Middle frontal gyrus (tissue), 1 donor: ENCODE measurements at regions not wholly inside any gene's neighbourhood (a gene's known extent, or its start where the extent isn't known, plus 50 kb on each side); places are given as distances from the start of the nearest gene placed in this dataset.

Experiments
- DNase-seq: peaks from one replicate; pipeline ENCODE4 v3.0.0-alpha.2; 2015; ENCODE audit warnings: low spot score; ENCODE audit errors: extremely low spot score

DNA sequence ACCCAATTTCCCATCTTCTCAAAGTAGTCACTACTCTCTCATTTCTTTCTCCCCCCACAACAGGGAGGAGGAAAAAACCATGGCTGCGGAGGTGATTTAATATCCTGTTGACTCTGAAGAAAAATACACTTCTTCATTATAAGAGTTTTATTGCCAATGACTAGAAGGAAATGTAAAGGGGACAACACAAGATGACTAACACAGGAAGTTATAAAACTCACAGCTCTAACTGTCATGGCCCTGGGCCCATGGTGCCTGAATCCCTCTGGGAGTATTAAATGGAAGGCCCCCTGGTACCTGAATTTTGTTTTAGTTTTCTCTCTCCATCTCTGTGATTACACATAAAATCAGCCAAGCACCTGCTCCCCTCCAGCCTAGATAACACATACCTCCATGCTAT is 352.8 kb upstream of the FAT3 start:
- no peak for DNase-seq

DNA sequence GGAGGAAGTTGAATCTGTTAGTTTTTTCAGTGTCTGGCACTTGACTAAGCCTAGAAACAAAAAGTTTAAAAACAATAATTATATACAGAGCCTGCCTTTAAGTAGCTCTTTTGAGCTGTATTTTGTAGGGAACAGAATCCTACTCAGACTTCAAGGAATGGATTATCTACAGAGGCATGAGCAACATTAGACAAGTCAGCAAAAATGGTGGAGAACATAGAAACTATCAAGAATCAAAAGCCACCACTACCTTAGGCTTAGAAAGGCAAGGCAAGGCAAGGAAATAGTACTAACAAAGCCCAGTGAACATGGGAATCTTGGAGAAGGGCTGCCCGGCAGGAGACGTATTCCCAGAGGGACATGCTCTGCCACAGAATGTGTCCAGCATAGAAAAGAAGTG is 353.6 kb upstream of the FAT3 start:
- DNase-seq: no peak

GRCh38 chr11:91869686-91870085 is 354.9 kb upstream of the FAT3 start:
- DNase-seq: no peak

- no peak for DNase-seq
Measured at GRCh38 chr11:91866642-91867041, 358.0 kb upstream of the FAT3 start.

DNA sequence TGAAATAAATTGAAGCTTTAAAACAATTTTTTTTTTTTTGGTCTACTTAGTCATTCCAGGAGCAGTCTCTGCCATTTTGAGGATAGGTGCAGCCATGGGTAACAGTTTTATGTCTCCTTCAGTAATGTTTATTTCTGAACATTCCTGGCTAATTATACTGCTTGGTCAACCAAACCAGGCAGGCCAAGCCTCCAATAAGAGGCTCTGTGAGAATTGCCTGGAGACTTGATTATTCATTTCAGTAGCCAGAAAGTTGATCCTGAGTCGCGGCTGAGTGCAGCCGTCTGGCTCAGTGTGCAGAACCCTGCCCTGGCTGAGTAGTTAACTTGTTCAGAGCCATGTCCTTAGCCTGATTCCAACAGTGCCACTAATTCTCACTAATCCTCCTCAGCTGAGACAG is 364.0 kb upstream of the FAT3 start:
- DNase-seq: no peak

DNA sequence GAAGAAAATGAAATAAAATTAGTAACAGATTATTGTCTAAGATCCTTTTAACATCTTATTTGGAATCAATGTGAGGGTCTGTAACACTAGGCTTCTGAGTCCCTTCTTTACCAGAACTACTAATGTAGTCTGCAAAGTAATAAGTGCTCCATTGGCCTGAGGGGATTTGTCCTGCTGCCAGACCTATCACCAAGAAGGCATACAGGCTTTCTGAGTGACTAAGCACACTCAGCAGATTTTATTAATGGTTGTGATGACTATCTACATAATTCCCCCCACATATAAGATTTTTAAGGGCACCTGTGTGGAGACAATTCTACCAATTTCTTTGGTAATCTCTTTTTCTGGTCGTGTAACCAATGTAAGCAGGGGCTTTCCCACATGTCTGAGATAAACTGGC is 365.0 kb upstream of the FAT3 start:
- DNase-seq: no peak

- no peak for DNase-seq
Measured at GRCh38 chr11:91857179-91857578, 367.4 kb upstream of the FAT3 start.

DNA sequence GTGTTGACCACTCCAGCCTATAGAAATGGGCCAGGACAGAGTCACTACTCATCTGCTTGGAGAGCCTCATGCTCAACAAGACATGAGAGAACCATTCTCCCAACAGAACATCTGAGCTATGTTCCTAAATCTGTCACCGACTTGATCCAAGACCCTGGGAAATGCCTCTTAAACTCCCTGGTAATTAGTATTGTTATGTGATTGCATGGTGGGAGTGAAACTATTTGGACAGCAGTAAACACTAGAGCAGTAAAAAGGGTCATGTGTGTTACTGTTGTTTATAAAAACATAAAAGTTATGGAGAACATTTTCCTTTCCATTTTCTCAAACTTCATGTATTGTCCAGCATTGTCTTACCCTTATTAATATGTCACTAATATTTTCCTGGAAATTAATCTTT is 369.8 kb upstream of the FAT3 start:
- no peak for DNase-seq

GRCh38 chr11:91854171-91854570 is 370.4 kb upstream of the FAT3 start:
- DNase-seq: no peak

DNA sequence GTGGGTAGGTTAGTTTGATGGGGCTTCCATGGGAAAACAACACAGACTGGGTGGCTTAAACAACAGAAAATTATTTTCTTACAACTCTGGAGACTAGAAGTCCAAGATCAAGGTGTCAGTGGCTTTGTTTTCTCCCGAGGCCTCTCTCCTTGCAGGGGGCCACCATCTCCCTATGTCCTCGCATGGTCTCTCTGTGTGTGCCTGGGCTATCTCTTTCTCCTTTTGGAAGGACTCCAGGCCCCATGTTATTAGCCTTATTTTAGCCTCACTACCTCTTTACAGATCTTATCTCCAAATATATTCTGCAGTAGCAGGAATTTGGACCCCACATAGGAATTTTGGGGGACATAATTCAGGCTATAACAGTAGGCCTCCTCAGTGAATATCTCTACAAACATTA is 372.7 kb upstream of the FAT3 start:
- no peak for DNase-seq

DNA sequence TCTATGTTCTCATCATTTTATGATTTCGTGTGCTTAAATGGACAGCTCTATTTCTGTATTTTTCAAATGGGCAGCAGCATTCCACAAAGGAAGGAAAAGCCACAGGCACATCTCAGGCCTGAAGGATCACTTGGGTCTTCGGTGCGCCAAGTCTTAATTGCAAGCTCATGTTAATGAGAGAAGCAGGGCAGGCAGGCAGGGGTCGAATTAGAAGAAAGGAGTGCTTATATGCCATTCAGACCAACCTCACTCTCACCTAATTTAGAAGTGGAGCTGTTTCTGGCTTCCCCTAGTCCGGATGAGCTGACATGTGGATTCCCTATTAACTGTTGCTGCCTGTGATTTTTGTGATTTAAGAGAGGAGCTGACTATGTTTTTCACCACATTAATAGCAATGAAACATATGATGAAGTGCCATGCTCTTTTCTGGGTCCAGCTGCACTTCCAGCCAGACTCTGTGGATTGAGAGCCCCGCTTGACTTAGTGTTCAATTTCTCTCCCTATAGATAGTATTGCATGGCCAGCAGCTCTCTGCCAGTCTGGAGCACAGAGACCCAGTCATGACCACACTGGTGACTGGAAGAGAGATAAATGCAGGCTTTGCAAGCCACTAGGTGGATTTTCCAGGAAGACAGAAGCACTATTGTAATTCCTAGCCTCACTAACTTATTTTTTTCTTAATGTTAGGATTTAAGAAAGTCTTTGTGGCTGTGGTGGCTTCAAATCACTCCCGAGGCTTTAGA is 373.9 kb upstream of the FAT3 start:
- no peak for DNase-seq

GRCh38 chr11:91850021-91850420 is 374.6 kb upstream of the FAT3 start:
- no peak for DNase-seq

DNA sequence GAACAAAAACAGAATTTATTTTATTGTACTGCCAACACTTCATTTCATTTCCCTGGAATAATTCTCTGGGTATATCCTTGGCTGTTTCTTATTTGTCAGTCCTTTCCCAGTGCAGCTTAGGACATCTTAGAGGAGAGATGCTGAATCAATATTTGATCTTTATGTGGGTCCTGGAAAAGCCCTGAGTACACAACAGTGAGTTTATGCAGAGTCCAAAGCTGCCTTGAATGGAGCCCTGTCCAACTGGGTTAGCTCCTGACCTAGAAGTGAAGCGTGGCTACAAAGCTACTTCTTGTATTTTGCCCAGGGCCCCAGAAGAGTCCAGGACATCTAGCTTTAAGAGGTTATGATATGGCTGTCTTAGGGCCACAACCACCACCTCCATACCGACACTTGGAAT is 378.0 kb upstream of the FAT3 start:
- no peak for DNase-seq

DNA sequence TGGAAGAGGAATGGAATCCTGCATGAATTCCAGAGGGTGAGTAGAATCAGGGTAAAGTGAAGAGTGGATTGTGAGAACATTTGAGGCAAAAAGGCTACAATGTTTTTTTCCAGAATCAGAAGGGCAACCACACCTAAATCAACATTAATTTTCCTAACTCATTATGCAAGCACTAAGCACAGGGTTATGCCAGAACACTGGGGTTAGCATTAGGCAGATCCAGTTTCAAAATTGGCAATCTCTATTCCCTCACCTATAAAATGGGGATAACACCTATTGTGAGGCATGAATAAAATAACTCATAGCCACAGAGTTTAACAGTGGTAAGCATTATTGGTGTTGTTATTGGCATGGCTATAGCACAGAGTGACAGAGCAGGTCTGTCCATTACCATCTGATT is 378.6 kb upstream of the FAT3 start:
- DNase-seq: no peak

GRCh38 chr11:91840640-91841240 is 383.9 kb upstream of the FAT3 start:
- no peak for DNase-seq

DNA sequence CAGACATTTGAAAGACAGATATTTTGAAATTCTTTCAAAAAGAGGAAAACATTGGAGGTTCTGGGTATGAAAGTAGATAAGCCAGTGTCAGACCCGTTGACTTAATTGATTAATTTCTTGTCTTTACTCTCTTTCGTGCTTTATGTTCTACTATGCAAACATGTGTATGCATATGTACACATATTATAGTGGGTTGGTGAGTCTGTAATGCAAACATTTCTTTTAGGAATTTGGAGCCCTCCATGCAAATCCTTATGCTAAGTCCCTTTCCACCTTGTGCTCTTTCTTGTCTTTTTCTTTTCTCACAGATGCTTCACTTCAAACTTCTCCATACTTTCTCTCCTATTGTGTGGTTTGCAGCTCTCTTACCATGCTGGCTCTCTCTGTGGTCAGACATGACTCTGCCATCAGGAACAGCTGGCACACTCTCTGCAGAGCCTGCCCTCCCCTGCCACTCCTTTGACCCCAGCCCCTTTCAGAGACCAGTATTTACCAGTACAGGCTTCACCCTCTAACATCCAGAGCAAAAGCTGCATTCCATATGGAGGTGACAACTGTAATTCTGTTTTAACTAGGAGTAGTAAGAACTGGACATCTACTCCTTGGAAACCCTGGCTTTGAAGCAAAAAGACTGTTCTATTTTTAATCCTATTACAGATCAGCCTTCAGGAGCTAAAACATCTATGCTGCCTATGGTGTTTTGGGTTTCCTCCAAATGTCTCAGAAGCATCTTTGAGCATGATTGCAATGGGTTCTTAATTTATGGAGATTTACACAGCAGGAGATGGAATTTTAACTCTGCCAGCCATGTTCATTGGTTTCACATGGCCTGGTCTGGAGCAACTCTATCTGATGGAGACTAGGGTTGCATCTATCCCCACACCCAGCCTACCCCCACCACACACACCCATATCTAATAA is 386.9 kb upstream of the FAT3 start:
- DNase-seq: no peak

- DNase-seq: no peak
Measured at GRCh38 chr11:91835051-91835560, 389.5 kb upstream of the FAT3 start.

- DNase-seq: no peak
Measured at GRCh38 chr11:91828901-91829300, 395.7 kb upstream of the FAT3 start.

DNA sequence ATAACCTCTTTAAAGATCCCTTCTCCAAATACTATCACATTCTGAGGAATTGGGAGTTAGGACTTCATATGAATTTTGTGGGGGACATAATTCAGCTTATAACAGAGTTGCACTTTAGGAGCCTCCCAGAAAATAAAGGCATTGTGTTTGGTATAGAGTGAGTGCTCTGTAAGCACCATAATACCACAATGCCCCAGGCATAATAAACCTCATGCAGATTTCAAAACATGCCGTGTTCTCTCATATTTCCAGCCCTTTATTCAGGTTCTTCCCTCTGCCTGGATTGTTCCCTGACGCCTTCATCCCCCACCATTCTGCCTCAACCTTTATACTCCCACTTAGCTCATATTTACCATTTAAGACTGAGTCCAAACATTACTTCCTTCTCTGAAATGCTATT is 398.8 kb upstream of the FAT3 start:
- no peak for DNase-seq

- no peak for DNase-seq
Measured at GRCh38 chr11:91823252-91823830, 401.3 kb upstream of the FAT3 start.

- no peak for DNase-seq
Measured at GRCh38 chr11:91822805-91823204, 401.8 kb upstream of the FAT3 start.

DNA sequence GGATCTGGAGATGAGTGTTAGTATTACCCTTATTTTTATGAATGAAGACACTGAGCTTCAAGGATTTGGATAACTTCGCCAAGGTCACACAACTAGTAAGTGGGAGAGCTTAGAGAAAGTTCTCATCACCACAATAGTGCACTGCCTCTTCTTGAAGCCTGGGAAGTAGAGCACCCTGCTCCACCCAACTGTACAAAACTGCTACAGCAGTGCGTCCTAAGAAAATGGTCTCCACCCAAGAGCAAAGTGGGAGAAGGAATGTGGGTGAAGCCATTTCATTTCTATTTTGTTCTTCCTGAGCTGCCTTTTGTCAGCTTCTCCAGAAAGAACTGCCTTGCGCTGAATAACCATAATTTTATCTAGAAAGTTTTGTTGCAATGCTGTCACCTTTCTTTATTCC is 403.9 kb upstream of the FAT3 start:
- no peak for DNase-seq
